ENCODE measurements at regions not wholly inside any gene's neighbourhood (a gene's known extent, or its start where the extent isn't known, plus 50 kb on each side); places are given as distances from the start of the nearest gene placed in this dataset.
"Not testable (repeated sequence)": the region's sequence is repeated elsewhere in the genome, so short reads cannot be mapped to it uniquely, and the experiment has no call there.

GRCh38 chr5:56668996-56669395 is 146.4 kb upstream of the MAP3K1 start:
- Histone ChIP-seq H3K4me3 (no peak overlapping the region), H3K4me2 (no peak overlapping the region), H3K27me3 (no peaks in the 10 kb centered on the region), H3K9me3 (ENCODE audit: low read depth) (no peaks in the 10 kb centered on the region), H2AFZ (no peak overlapping the region), H3K27ac (no peak overlapping the region), H3K36me3 (replicated peaks; ENCODE audit: insufficient read depth, low read depth) (no peaks in the 10 kb centered on the region), H4K20me1 (ENCODE audit: insufficient read depth, poor library complexity, severe bottlenecking) (no peaks in the 10 kb centered on the region), H3K79me2 (no peaks in the 10 kb centered on the region), H3K9me2 (replicated peaks; ENCODE audit: insufficient read depth) (no peaks in the 10 kb centered on the region), H3K4me1 (ENCODE audit: insufficient read depth) (no peaks in the 10 kb centered on the region)
- TF ChIP-seq EZH2 (IDR thresholded peaks at IDR 0.05; ENCODE audit: borderline replicate concordance): no peak
- TF ChIP-seq CTCF (IDR thresholded peaks at IDR 0.05; ENCODE audit: poor library complexity): no peak
- TF ChIP-seq EZH2phosphoT487 (IDR thresholded peaks at IDR 0.05; ENCODE audit: low read depth, severe bottlenecking, unreplicated experiment): no peak
- no peak for DNase-seq (ENCODE audit: low spot score)
- WGBS (ENCODE audit: low lambda C conversion rate, missing lambda C conversion rate): 51% methylated on average over 5 of the region's 5 CpGs

GRCh38 chr5:56667692-56668091 is 147.7 kb upstream of the MAP3K1 start:
- H4K20me1 ChIP-seq (ENCODE audit: insufficient read depth, poor library complexity, severe bottlenecking): no peaks in the 10 kb centered on the region
- H3K27ac ChIP-seq: no peak overlapping the region
- H3K4me2 ChIP-seq: no peak overlapping the region
- H3K27me3 ChIP-seq: no peaks in the 10 kb centered on the region
- no peak overlapping the region for H2AFZ ChIP-seq
- 91% methylated on average over 1 of the region's 1 CpG for WGBS (ENCODE audit: low lambda C conversion rate, missing lambda C conversion rate)
- H3K9me2 ChIP-seq (replicated peaks; ENCODE audit: insufficient read depth): no peaks in the 10 kb centered on the region
- no peak for DNase-seq (ENCODE audit: low spot score)
- no peaks in the 10 kb centered on the region for H3K79me2 ChIP-seq
- H3K36me3 ChIP-seq (replicated peaks; ENCODE audit: insufficient read depth, low read depth): no peaks in the 10 kb centered on the region
- H3K9me3 ChIP-seq (ENCODE audit: low read depth): no peaks in the 10 kb centered on the region
- TF ChIP-seq CTCF (IDR thresholded peaks at IDR 0.05; ENCODE audit: poor library complexity) (no peak), EZH2 (IDR thresholded peaks at IDR 0.05; ENCODE audit: borderline replicate concordance) (no peak), EZH2phosphoT487 (IDR thresholded peaks at IDR 0.05; ENCODE audit: low read depth, severe bottlenecking, unreplicated experiment) (no peak)
- no peaks in the 10 kb centered on the region for H3K4me1 ChIP-seq (ENCODE audit: insufficient read depth)
- no peak overlapping the region for H3K4me3 ChIP-seq

- Histone ChIP-seq H3K4me3 (no peak overlapping the region), H2AFZ (no peak overlapping the region), H3K9me3 (ENCODE audit: low read depth) (no peaks in the 10 kb centered on the region), H3K27me3 (no peaks in the 10 kb centered on the region), H3K36me3 (replicated peaks; ENCODE audit: insufficient read depth, low read depth) (no peaks in the 10 kb centered on the region), H4K20me1 (ENCODE audit: insufficient read depth, poor library complexity, severe bottlenecking) (no peaks in the 10 kb centered on the region), H3K27ac (no peak overlapping the region), H3K9me2 (replicated peaks; ENCODE audit: insufficient read depth) (no peaks in the 10 kb centered on the region), H3K4me1 (ENCODE audit: insufficient read depth) (no peaks in the 10 kb centered on the region), H3K4me2 (no peak overlapping the region), H3K79me2 (no peaks in the 10 kb centered on the region)
- 98% methylated on average over 6 of the region's 6 CpGs for WGBS (ENCODE audit: low lambda C conversion rate, missing lambda C conversion rate)
- TF ChIP-seq EZH2 (IDR thresholded peaks at IDR 0.05; ENCODE audit: borderline replicate concordance): no peak
- TF ChIP-seq CTCF (IDR thresholded peaks at IDR 0.05; ENCODE audit: poor library complexity): no peak
- TF ChIP-seq EZH2phosphoT487 (IDR thresholded peaks at IDR 0.05; ENCODE audit: low read depth, severe bottlenecking, unreplicated experiment): no peak
- DNase-seq (ENCODE audit: low spot score): no peak
Measured at GRCh38 chr5:56666901-56667300, 148.4 kb upstream of the MAP3K1 start.

- H3K9me2 ChIP-seq (replicated peaks; ENCODE audit: insufficient read depth); H3K36me3 ChIP-seq (replicated peaks; ENCODE audit: insufficient read depth, low read depth); H3K27me3 ChIP-seq; H3K9me3 ChIP-seq (ENCODE audit: low read depth); H4K20me1 ChIP-seq (ENCODE audit: insufficient read depth, poor library complexity, severe bottlenecking); H3K4me1 ChIP-seq (ENCODE audit: insufficient read depth); DNase-seq (ENCODE audit: low spot score); H3K79me2 ChIP-seq; H2AFZ ChIP-seq; H3K27ac ChIP-seq; H3K4me3 ChIP-seq; H3K4me2 ChIP-seq: not testable (repeated sequence)
- 85% methylated on average over 3 of the region's 3 CpGs for WGBS (ENCODE audit: low lambda C conversion rate, missing lambda C conversion rate)
Measured at GRCh38 chr5:56665117-56665516, 150.2 kb upstream of the MAP3K1 start.
